ENCODE measurements at regions not wholly inside any gene's neighbourhood (a gene's known extent, or its start where the extent isn't known, plus 50 kb on each side); places are given as distances from the start of the nearest gene placed in this dataset.

DNA sequence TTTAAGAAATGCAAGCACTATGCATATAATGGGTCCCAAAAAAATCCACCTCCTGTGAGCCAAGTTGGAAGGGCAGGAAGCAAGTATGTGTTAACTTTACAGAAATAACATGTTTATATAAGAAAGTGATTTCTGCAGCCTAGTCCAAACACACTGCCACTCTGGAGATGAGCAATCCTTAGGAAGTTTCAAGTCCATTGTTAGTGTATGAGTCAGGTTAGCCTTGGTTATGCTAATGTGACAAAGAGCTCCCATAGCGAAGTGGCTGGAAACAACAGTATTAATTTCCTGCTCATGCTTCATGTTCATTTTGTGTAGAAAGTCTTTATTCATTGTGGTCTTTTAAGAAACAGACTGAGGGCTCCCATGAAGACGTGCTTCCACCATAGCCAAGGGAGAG lies 121.4 kb downstream of the TBXT start:
- no peak for DNase-seq

DNA sequence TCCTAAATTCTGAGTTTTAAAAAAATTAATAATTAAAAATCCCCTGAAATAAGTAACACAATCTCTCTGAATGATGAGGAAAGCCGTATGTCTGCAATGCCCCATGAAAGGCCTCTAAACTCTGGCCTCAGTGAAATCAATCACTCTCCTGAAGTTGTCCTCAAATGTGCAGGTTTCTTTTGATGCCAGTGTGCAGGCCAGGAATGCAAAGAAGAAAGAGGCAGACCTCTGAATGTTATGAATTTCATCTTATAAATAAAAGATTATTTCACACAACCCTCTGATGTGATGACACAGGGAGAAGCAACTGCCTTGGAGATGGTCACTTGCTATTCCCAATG lies 121.8 kb downstream of the TBXT start:
- DNase-seq, result no peak

DNA sequence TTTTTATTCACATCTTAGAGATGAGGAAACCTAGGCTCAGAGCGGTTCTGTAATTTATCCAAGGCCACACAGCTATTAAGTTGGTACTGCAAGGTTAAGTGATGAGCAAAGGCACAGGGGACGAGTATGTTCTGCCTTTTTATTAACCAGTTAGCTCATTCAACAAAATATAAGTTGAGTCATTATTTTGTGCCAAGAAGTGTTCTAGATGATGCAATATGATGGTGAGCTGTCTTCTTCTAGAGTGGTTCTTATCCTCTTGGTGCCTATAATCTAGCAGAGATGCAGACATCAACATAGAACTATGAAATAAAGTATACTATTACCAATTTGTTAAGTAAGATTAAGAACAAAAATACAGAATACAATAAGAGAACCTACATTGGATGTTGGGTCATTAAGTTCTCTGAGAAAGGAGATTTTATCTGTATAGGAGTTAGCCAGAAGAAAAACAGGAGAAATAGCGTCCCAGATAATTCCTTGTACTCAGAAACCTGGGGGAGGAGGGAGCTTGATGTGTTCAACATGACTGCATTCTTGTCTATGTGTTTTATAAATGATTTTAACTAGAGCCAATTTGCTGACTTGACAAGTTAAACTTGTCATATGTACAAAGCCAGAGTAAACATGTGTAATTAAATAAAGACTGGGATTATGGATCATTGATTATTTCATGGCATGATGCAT lies 122.3 kb downstream of the TBXT start:
- DNase-seq, result no peak

DNA sequence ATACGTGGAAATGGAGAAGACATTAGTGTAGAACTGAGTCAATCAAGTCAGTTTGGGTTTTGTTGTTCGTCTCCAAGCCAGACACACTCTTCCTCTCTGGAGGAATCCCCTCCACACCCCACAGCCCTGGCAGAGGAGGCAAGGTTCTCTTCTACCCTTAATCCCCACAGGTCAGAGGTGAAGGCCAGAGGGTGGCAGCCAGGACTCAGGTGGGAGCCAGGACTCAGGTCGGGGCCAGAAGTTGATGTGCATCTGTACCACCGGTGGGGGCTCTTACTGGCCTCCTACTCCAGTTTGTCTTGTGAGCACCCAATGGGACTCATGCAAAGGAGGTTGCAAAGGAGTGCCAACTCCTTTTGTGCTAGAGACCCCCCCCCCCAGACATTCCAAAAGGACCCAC lies 126.4 kb downstream of the TBXT start:
- no peak for DNase-seq

DNA sequence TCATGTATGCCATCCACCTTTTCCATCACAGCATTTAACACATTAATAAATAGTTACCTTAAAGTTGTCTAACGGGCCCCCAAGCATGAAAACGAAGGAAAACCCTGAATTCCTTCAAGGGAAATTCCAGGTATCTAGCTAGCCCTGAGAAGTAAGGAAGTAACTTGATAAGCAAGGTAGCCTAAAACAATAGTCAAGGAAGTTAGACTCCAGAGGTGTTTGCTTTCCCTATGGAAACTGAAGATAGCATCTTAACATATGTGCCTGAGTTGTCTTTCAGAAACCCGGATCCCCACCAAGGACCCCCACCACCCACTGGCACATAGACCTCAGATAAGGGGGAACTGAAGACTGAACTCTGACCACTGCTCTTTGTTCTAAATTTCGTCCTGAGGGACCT lies 127.4 kb downstream of the TBXT start:
- no peak for DNase-seq

DNA sequence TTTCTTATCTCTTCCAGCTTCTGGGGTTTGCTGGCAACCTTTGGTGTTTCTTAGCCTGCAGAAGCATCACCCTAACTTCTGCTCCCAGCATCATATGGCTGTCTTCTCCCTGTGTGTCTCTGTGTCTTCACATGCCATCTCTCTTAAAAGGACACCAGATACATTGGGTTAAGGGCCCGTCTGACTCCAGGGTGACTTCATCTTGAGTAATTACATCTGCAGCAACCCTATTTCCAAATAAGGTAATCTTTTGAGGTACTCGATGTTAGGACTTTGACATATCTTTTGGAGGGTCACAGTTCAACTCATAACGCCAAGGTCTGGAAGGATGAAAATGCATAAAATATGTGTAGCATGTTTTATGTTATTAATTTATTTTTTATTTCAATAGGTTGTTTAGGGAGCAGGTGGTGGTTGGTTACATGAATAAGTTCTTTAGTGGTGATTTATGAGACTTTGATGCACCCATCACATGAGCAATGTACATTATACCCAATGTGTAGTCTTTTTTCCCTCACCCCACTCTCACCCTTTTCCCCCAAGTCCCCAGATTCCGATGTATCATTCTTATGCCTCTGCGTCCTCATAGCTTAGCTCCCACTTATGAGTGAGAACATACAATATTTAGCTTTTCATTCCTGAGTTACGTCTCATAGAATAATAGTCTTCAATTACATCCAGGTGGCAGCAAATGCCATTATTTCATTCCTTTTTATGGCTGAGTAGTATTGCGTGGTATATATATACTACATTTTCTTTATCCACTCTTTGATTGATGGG lies 131.1 kb downstream of the TBXT start:
- no peak for DNase-seq

DNA sequence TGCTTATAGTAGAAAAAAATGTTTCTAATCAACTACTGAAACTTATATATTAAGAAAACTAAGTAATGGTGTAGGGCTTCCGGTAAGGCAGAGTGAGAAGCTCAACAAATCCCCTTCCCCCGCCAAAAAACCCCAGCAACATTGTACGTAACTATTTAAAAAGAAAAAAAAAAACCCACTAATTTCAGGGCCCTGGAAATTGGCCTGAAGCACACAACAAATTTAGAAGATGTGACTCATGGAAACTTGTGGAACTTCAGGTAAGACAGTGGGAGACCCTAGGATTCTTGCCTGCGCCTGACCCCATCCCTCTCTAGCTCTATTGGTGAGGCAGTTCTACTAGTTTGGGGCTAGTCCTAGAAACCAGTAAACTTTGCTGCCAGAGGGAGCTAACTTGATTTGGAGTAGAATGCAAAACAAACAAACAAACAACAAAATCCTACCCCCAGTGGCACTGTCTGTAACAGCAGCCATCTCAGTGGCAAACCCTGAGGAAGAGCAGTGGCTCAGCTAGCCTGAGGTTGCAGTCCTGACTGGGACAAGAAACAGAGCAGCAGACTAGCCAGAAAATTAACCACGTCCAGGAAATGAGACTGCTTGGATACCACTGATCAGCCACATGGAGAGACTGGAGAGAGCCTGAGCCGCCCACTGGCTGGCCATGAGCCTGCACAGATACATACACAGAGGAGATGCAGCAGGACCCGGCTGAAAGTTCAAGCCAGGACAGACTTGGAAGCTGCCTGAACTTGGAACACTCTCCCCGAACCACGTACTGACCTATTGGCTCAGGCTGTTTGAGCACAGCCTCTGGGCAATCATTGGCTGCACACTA lies 135.1 kb downstream of the TBXT start:
- no peak for DNase-seq

DNA sequence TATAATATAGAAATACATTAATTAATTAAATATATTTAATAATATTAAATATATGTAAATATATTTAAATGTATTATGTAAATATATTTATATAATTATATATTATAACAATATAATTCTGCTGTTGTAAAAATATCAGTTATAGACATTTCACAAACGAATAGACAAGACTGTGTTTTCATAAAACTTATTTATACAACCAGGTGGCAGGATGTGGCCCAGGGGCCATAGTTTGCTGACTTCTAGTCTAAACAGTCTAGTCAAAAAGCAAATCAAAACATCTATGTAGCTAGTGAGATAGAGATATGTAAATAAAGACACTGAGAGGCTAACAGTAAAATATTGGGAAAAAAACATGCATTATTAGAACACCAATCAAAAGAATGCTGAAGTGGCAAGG lies 136.4 kb downstream of the TBXT start:
- DNase-seq, result no peak

DNA sequence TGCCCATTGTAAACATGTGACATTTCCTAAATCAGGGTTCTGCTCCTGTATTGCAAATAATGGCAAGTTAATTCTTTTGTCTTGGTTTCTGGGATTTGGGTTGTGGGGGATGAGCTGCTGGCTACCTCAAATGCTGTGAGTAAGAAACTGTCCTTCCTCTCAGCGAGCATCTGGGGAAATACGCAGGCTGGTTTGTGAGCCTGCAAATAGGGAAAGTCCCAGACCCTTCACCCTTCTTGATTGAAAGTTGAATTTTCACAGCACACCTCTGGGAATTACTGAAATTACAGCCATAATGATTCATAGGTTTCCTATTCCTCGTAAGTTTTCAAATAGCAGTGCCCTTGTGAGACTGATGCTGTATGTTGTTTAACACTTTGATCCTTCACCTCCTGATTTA lies 138.1 kb downstream of the TBXT start:
- DNase-seq, result no peak

DNA sequence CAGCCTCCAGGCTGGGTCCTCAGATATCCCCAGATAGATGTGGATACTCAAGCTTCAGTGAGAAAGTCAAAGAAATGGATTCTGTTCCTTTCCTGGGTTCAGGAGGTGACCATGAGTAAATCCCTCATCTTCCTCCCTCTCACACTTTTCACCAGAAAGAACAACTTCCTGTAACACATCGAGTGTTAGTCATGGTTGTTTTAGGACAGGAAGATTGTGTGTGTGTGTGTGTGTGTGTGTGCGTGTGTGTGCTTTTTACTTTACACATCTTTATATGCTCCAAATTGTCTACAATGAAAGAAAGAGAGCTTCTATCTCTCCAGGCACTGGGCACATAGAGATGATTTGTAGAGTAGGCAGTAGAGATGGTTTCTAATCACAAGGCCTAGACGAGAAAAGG lies 139.9 kb downstream of the TBXT start:
- no peak for DNase-seq

DNA sequence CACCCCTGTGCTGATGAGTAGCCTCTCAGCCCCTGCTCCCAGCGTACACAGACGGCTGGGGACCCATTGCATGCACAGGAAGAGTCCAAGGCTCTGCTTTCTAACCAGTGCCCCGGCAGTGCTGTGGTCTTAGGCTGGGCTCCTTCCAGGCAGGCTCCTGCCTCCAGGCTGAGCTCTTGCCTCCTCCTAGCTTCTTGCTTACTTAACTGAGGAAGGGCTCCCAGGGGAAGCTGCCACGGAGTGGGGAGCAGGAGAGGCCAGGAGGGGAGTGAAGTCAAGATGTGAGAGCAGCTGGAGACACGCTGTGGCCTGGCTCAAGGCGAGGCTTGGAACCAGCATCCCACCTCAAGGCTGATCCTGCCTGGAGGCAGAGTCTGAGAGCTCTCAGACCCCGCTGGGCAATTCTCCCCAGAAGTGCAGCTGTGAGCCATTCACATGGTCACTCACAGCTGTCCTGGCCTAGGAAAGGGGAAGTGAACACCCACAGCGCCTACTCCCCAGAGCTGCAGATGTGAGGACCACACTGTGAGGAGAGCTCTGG lies 141.0 kb downstream of the TBXT start:
- no peak for DNase-seq

DNA sequence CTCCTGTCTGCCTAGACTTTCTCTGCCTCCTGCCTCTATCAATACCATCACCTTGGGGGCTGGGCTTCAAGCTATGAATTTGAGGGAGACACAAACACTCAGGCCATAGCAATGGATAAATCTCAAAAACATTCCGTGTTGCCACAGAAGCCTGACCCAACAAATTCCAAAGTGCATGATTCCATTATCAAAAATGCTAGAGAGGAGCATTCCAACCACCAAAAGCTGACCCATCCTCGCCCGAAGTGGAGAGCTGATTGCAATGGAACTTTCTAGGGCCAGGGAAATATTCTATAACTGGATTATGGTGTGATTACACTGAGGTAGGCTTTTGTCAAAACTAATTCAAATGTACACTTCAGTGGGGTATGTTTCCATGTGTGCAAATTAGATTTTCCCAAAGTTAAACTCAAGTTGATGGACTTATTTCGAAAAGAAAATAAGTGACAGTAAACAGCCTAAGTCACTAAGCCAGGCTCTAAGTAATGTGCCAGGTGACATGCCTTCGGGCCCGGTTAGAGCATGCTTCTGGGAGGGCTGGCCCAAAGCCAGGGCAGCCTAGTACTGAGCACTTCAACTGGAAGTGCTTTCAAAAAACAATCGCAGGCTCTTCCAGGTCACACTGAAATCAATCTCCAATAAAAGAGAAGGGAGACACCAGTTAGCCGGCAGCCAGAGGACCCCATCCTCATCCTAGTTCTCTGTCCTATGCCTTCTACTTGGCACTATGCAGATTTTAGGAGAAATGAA lies 142.3 kb downstream of the TBXT start:
- DNase-seq, result no peak

DNA sequence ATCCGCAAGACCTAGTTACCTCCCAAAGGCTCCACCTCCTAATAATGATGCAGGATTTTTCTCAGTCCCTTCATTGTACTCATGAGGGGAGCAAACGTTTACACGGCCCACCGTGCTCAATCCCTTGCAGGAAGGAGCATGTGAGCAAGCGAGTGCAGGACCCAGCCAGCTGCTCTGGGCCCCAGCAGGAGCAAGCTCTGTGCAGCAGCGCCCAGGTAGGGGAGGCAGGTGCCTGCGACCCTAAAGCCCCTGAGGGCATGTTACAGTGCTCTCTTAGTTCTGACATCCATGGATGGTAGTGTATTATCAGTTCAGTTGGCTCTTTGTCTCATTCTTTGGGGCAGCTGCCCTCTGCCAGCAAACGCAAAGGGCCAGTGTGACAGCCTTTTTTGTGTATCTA lies 143.4 kb downstream of the TBXT start:
- no peak for DNase-seq

DNA sequence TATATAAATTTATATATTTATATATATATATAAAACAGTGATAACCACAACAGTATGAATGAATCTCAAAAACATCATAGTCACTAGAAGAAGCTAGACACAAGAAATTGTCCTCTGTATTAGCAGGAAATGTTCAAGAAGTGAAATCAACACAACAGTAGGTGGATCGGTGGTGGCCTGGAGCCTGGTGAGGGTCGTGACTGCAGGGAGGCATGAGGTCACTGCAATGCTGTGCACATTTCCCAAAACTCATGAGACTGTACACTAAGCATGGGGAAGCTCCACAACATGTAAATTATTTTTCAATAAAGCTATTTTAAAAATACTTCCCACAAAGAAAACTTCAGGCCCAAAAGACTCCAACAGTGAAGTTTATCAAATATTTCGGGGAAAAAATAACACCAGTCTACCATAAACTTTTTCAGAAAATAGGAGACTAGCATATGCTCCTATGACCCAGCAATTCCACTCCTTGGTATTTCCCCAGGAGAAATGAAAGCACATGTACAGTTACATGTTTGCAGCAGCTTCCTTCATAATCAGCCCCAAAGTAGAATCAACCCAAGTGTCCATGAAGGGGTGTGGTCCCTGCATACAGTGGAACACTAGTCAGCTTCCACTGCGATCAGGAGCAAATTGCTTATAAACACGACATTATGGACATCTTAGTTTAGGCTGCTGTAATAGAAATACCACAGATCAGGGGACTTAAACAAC lies 144.2 kb downstream of the TBXT start:
- DNase-seq, result no peak

DNA sequence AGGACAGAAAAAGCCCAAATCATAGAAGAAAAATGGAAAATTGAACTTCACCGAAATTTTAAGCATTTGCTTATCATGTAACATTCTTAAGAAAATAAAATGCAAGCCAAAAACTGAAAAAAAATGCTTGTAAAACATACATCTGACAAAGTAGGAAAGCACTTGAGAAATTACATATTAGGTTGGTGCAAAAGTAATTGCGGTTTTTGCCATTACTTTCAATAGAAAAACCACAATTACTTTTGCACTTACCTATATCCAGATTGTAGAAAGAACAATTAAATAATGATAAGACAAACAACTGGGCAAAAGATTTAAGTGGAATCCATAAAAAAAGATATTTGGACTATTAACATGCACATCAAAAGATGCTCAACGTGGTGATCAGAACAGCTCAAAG lies 146.2 kb downstream of the TBXT start:
- DNase-seq, result no peak

DNA sequence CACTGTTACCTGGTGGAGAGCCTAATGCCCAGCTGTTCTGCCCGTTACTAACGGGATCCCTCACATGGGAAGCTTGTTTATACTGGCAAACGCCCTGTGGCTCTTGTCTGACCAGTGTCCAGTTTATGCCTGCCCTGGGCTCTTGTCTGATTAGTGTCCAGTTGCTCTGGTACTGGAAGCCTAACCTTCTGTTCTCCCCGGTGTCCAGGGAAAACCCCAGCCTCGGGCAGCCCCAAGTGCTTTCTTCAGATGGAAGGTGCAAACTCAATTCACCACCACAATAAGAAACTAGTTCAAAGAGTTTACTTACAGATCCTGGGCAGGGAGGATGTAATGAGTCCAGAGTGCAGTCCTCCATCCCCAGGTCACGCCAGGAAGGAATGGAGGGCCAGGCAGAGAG lies 148.4 kb downstream of the TBXT start:
- DNase-seq, result no peak

DNA sequence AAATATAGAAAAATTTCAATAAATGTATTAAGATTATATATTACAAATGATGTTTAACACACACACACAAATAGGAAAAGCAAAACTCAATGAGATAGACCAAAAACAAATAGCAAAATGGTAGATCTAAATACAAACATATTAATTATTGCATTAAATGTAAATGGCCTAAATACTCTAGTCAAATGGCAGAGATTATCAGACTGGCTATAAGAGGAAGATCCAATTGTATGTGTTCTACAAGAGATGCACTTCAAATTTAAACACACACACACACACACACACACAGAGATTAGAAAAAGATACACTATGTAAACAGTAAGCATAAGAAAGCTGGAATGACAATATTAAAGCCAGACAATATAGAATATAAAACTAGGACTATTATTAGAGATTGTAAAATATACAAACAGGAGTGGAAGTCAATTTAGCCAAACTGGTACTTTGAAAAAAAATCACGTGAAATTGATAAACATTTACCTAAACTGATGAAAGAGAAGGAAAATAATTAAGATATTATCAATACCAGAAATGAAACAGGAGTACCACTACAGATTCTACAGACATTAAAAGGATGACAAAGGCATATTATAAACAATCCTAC lies 150.5 kb downstream of the TBXT start:
- no peak for DNase-seq

DNA sequence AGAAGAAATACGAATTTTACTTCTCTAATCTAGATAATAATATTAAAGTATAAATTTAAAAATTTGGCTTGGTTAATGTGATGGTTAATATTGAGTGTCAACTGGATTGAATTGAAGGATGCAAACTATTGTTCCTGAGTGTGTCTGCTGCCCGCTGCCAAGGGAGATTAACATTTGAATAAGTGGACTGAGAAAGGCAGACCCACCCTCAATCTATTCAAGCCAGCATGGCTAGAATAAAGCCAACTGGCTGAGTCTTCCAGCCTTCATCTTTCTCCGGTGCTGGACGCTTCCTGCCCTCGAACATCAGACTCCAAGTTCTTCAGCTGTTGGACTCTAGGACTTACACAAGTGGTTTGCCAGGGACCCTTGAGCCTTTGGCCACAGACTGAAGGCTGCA lies 152.7 kb downstream of the TBXT start:
- DNase-seq, result no peak

DNA sequence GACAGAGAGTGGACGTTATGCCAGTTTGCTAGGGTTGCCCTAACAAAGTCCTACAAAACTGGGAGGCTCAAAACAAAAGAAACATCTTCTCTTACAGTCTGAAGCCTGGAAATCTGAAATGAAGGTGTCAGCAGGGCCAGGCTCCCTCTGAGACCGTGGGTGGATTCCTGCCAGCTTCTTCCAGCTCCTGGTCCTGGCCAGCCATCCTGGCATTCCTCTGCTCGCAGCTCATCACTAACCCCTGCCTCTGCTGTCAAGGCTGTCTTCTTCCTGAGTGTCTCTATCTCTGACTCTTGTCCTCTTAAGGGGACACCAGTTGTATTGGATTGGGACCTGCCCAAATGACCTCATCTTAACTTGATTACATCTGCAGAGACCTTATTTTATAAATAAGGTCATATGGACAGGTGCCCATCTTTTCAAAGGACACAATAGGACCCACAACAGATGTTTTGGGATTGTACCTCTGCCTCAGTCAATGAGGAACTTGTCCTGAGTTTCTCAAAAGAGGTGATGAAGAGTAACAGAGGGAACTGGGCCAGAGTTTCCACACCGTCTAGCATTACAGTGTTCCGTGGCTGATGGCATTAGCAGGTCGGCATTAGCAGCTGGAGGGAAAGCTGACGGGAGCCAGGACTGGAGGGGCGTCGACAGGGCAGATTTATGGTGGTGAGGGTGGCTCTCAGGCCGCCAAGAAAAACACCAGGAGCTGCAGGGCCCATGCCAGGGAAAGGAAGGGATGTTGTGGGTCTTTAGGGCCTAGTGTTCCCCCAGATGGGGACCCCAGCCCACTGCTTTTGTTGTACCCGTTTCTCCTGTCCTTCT lies 157.3 kb downstream of the TBXT start:
- no peak for DNase-seq

DNA sequence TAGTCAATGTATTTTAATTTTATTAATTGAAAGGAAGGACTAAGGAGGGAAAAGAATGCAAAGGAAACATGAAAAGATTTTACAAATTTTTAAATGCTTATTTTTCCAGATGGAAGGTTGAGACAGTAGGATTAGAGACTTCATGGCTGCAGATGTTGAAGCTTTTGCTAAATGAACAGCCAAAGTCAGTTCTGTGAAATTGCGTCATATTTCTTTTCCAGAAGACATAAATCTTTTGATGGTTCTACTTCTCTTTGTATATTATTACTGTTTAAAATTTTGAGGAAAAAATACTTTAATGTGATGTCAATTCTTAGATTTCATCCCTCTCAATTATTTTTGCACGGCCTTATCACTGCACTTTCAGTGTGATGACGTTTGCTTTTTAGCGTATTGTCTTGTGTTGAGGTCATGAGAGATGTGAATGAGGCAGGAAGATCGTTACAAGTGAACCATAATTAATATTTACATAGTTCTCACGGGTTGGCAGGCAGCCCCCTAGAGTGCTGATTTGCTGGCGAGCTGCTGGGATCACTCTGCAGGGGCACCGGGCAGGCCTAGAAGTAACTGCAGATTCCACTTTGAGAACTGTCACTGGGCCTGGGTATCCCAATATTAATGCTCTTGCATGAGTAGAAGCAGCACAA lies 158.1 kb downstream of the TBXT start:
- no peak for DNase-seq
